AG09319 (cell line): ENCODE measurements at regions not wholly inside any gene's neighbourhood (a gene's known extent, or its start where the extent isn't known, plus 50 kb on each side); places are given as distances from the start of the nearest gene placed in this dataset.
"Not testable (repeated sequence)": the region's sequence is repeated elsewhere in the genome, so short reads cannot be mapped to it uniquely, and the experiment has no call there.

Source experiments
- DNase-seq: peaks from one replicate; pipeline ENCODE4 v3.0.0-alpha.2; 2010; ENCODE audit warnings: low read depth; ENCODE audit errors: extremely low read depth
- TF ChIP-seq, protein P1 (sequence below): IDR thresholded peaks from 2 replicates; pipeline ENCODE4 v1.5.1; 2011; ENCODE audit warnings: low read depth, mild to moderate bottlenecking, inconsistent platforms, low read length, moderate library complexity

GRCh38 chr21:28687586-28687985 lies 305.1 kb downstream of the LTN1 start:
- TF ChIP-seq, protein P1, sequence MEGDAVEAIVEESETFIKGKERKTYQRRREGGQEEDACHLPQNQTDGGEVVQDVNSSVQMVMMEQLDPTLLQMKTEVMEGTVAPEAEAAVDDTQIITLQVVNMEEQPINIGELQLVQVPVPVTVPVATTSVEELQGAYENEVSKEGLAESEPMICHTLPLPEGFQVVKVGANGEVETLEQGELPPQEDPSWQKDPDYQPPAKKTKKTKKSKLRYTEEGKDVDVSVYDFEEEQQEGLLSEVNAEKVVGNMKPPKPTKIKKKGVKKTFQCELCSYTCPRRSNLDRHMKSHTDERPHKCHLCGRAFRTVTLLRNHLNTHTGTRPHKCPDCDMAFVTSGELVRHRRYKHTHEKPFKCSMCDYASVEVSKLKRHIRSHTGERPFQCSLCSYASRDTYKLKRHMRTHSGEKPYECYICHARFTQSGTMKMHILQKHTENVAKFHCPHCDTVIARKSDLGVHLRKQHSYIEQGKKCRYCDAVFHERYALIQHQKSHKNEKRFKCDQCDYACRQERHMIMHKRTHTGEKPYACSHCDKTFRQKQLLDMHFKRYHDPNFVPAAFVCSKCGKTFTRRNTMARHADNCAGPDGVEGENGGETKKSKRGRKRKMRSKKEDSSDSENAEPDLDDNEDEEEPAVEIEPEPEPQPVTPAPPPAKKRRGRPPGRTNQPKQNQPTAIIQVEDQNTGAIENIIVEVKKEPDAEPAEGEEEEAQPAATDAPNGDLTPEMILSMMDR, result no peak
- no peak for DNase-seq

- TF ChIP-seq, protein P1, result no peak
- DNase-seq, result no peak
These were observed 308.5 kb downstream of the LTN1 start for GRCh38 chr21:28683982-28684752.

DNA sequence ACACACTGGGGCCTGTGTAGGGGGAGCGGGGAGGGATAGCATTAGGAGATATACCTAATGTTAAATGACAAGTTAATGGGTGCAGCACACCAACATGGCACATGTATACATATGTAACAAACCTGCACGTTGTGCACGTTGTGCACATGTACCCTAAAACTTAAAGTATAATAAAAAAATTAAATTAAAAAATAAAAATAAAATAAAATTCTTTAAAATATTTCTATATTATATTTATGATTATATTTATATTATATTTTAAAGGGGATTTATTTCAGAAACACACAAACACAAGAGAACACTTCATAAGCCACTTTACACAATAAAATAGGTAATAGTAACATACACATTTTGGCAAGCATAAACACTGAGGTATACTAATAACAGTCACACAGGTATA lies 309.8 kb downstream of the LTN1 start:
- DNase-seq, result not testable (repeated sequence)

DNA sequence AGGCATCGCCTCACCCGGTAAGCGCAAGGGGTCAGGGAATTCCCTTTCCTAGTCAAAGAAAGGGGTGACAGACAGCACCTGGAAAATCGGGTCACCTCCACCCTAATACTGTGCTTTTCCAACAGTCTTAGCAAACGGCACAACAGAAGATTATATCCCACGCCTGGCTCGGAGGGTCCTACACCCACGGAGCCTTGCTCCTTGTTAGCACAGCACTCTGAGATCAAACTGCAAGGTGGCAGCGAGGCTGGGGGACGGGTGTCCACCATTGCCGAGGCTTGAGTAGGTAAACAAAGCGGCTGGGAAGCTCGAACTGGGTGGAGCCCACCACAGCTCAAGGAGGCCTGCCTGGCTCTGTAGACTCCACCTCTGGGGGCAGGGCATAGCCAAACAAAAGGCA lies 315.6 kb downstream of the LTN1 start:
- DNase-seq, result not testable (repeated sequence)

DNA sequence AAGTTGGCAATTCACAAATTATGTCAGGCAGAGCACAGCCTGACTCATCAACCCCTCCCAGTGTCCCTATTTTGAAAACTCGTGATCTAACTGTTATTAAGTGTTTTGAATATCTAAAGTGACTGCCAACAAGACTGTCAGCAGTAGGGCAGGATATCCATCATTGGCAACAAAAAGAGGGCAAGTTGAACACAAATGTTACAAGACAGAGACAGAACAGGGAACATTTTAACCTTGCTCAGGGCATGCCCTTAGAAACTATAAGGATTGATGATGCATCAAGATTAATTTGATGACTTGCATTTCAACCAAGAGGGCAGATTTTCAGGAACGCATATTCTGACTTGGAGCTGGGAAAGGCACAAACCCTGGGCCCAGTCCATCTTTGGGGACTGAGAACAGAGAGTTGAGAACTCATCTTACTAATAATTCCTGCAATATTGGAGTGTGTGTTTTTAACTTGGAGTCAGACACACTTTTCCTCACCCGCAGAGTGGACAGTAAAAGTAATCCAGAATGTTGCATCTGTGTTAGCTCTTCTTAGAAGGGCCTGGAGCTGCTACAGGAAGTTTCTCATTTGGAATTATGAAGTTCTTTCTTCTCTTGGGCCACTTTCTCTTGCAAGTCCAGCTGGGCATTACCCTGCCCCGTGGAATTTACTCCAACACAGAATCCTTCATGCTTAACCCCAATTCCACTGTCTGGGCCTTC lies 317.2 kb downstream of the LTN1 start:
- no peak for DNase-seq
- TF ChIP-seq, protein P1, result no peak

- TF ChIP-seq, protein P1, result no peak
- no peak for DNase-seq
These were observed 317.9 kb downstream of the LTN1 start for GRCh38 chr21:28674763-28675162.

DNA sequence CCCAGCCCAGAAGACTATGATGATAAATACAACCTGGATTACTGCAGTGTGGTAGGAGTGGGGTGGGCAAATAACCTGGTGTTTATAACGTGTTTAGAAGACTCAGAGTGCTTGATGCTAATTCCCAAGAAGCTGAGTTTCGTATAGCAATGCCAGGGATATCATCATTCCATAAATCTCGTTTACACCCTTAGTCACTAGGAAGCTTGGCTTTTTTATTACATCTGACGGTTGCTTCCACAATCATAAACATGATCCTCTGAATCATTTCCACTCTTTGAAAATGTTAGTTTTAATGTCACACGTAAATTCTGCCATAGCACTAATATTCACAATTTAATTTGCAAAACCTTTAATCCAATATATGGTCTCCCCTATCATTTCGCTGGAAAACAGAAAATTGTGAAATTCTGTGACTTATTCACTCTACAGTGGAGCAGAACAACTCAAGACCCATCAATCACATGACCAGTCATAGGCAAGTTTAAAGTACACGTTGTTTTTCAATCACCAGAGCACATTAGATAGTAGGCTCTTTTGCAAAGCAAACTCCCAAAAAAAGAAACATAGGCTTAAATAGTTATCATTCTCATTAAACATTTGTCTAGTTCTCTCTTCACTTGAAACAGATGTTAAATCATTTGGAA lies 321.0 kb downstream of the LTN1 start:
- DNase-seq, result no peak
- TF ChIP-seq, protein P1, result no peak

- TF ChIP-seq, protein P1, result no peak
- no peak for DNase-seq
These were observed 322.6 kb downstream of the LTN1 start for GRCh38 chr21:28669971-28670653.
